ENCODE measurements at regions not wholly inside any gene's neighbourhood (a gene's known extent, or its start where the extent isn't known, plus 50 kb on each side); places are given as distances from the start of the nearest gene placed in this dataset.

DNA sequence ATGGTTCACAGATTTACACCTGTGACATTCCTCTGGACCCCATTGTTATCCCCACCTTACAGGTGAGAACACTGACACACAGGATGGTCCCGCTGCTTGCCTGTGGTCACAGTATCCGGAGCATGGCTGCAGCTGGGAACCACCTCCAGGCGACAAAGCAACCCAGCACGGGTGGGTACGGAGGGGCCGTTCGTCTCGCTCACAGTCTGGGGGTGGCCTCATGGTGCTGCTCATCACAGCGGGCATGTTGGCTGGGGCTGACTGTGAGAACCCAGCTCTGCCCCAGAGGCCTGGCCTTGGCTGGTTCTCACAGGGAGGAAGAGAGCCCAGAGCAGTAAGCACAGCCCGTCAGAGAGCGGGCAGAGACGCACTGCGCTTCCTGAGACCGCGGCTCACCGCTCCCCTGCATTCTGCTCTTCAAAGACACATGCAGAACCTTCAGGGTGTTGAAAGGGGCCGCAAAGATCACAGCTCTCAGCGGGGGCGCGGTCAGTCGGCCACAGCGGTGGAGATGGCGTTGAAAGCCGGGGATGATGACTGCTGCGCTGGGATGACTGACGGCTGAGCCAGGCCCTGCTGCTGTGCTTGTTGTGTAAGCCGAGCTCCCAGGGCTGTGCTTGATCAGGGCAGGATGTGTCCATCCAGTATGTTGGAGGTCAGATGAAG is 423.0 kb downstream of the BRD1 start:
- TF ChIP-seq, protein P1, sequence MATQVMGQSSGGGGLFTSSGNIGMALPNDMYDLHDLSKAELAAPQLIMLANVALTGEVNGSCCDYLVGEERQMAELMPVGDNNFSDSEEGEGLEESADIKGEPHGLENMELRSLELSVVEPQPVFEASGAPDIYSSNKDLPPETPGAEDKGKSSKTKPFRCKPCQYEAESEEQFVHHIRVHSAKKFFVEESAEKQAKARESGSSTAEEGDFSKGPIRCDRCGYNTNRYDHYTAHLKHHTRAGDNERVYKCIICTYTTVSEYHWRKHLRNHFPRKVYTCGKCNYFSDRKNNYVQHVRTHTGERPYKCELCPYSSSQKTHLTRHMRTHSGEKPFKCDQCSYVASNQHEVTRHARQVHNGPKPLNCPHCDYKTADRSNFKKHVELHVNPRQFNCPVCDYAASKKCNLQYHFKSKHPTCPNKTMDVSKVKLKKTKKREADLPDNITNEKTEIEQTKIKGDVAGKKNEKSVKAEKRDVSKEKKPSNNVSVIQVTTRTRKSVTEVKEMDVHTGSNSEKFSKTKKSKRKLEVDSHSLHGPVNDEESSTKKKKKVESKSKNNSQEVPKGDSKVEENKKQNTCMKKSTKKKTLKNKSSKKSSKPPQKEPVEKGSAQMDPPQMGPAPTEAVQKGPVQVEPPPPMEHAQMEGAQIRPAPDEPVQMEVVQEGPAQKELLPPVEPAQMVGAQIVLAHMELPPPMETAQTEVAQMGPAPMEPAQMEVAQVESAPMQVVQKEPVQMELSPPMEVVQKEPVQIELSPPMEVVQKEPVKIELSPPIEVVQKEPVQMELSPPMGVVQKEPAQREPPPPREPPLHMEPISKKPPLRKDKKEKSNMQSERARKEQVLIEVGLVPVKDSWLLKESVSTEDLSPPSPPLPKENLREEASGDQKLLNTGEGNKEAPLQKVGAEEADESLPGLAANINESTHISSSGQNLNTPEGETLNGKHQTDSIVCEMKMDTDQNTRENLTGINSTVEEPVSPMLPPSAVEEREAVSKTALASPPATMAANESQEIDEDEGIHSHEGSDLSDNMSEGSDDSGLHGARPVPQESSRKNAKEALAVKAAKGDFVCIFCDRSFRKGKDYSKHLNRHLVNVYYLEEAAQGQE (IDR thresholded peaks at IDR 0.05; ENCODE audit: insufficient read depth in 1 of 2, low read depth in 2 of 2, low read length in 1 of 2), result no peak
- TF ChIP-seq POLR2AphosphoS5 (IDR thresholded peaks at IDR 0.05; ENCODE audit: low read depth, low read length), result no peak
- TF ChIP-seq, protein P2, sequence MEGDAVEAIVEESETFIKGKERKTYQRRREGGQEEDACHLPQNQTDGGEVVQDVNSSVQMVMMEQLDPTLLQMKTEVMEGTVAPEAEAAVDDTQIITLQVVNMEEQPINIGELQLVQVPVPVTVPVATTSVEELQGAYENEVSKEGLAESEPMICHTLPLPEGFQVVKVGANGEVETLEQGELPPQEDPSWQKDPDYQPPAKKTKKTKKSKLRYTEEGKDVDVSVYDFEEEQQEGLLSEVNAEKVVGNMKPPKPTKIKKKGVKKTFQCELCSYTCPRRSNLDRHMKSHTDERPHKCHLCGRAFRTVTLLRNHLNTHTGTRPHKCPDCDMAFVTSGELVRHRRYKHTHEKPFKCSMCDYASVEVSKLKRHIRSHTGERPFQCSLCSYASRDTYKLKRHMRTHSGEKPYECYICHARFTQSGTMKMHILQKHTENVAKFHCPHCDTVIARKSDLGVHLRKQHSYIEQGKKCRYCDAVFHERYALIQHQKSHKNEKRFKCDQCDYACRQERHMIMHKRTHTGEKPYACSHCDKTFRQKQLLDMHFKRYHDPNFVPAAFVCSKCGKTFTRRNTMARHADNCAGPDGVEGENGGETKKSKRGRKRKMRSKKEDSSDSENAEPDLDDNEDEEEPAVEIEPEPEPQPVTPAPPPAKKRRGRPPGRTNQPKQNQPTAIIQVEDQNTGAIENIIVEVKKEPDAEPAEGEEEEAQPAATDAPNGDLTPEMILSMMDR (IDR thresholded peaks at IDR 0.05), result no peak

Data from Panc1 (cell line).